ENCODE measurements at regions not wholly inside any gene's neighbourhood (a gene's known extent, or its start where the extent isn't known, plus 50 kb on each side); places are given as distances from the start of the nearest gene placed in this dataset.
A peak's percentile ranks its signal among the peaks of the same experiment; 100 is the strongest.

- TF ChIP-seq NFIC (IDR thresholded peaks at IDR 0.05; ENCODE audit: low read depth, low read length) = 0 out of 2 replicates have a peak, but pooled peaks have one; percentile 56
- TF ChIP-seq HDAC2 (IDR thresholded peaks at IDR 0.05) = no peak
- TF ChIP-seq ZNF217 (IDR thresholded peaks at IDR 0.05) = no peak
- TF ChIP-seq RCOR1 (conservative IDR thresholded peaks at IDR 0.05; ENCODE audit: low read depth, low read length) = no peak
- TF ChIP-seq, protein P1, sequence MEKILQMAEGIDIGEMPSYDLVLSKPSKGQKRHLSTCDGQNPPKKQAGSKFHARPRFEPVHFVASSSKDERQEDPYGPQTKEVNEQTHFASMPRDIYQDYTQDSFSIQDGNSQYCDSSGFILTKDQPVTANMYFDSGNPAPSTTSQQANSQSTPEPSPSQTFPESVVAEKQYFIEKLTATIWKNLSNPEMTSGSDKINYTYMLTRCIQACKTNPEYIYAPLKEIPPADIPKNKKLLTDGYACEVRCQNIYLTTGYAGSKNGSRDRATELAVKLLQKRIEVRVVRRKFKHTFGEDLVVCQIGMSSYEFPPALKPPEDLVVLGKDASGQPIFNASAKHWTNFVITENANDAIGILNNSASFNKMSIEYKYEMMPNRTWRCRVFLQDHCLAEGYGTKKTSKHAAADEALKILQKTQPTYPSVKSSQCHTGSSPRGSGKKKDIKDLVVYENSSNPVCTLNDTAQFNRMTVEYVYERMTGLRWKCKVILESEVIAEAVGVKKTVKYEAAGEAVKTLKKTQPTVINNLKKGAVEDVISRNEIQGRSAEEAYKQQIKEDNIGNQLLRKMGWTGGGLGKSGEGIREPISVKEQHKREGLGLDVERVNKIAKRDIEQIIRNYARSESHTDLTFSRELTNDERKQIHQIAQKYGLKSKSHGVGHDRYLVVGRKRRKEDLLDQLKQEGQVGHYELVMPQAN (conservative IDR thresholded peaks at IDR 0.05) = no peak
- 0 out of 4 replicates have a peak, but pooled peaks of 1 of the 2 experiments have one; percentile 22 for TF ChIP-seq SRF (IDR thresholded peaks at IDR 0.05; ENCODE audit: low read depth in 2 of 2, low read length in 2 of 2)
- no peak for TF ChIP-seq SP1 (IDR thresholded peaks at IDR 0.05; ENCODE audit: low read depth, low read length)
- TF ChIP-seq CBX5 (IDR thresholded peaks at IDR 0.05; ENCODE audit: low read depth) = no peak
- TF ChIP-seq SREBF2 (IDR thresholded peaks at IDR 0.05; ENCODE audit: low read length) = no peak
- no peak for TF ChIP-seq ATF3 (IDR thresholded peaks at IDR 0.05; ENCODE audit: borderline replicate concordance, extremely low read depth, low read depth, low read length)
- no peak for TF ChIP-seq NFXL1 (IDR thresholded peaks at IDR 0.05; ENCODE audit: borderline replicate concordance)
- no peak for TF ChIP-seq ZNF207 (IDR thresholded peaks at IDR 0.05; ENCODE audit: borderline replicate concordance)
- TF ChIP-seq ZBTB33 (IDR thresholded peaks at IDR 0.05) = no peak
- TF ChIP-seq SMAD1 (IDR thresholded peaks at IDR 0.05; ENCODE audit: low read depth, partially characterized antibody) = no peak
- TF ChIP-seq BRCA1 (IDR thresholded peaks at IDR 0.05; ENCODE audit: low read depth, low read length) = no peak
- 0 out of 4 replicates have a peak, but pooled peaks of 1 of the 2 experiments have one; percentile 49 for TF ChIP-seq CEBPB (IDR thresholded peaks at IDR 0.05; ENCODE audit: borderline replicate concordance in 1 of 2, low read depth in 2 of 2, low read length in 2 of 2)
- TF ChIP-seq, protein P2, sequence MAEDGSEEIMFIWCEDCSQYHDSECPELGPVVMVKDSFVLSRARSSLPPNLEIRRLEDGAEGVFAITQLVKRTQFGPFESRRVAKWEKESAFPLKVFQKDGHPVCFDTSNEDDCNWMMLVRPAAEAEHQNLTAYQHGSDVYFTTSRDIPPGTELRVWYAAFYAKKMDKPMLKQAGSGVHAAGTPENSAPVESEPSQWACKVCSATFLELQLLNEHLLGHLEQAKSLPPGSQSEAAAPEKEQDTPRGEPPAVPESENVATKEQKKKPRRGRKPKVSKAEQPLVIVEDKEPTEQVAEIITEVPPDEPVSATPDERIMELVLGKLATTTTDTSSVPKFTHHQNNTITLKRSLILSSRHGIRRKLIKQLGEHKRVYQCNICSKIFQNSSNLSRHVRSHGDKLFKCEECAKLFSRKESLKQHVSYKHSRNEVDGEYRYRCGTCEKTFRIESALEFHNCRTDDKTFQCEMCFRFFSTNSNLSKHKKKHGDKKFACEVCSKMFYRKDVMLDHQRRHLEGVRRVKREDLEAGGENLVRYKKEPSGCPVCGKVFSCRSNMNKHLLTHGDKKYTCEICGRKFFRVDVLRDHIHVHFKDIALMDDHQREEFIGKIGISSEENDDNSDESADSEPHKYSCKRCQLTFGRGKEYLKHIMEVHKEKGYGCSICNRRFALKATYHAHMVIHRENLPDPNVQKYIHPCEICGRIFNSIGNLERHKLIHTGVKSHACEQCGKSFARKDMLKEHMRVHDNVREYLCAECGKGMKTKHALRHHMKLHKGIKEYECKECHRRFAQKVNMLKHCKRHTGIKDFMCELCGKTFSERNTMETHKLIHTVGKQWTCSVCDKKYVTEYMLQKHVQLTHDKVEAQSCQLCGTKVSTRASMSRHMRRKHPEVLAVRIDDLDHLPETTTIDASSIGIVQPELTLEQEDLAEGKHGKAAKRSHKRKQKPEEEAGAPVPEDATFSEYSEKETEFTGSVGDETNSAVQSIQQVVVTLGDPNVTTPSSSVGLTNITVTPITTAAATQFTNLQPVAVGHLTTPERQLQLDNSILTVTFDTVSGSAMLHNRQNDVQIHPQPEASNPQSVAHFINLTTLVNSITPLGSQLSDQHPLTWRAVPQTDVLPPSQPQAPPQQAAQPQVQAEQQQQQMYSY (CRISPR knock-in tag; IDR thresholded peaks at IDR 0.05) = no peak
- no peak for TF ChIP-seq NFYB (IDR thresholded peaks at IDR 0.05; ENCODE audit: insufficient read depth, low read depth, low read length)
- TF ChIP-seq PAX5 (IDR thresholded peaks at IDR 0.05; ENCODE audit: borderline replicate concordance, low read depth, low read length) = no peak; the same call in 1 of the 2 replicates
Observed at GRCh38 chr14:22448035-22448904, 140.8 kb downstream of the DAD1 start (continued).
